Naive thymus-derived CD4-positive, alpha-beta T cell (primary cell): ENCODE measurements at regions not wholly inside any gene's neighbourhood (a gene's known extent, or its start where the extent isn't known, plus 50 kb on each side); places are given as distances from the start of the nearest gene placed in this dataset.

ENCODE experiments used
- ATAC-seq: fragments of 150-1000 bp; cut with Tn5 transposase; 2 replicates; pipeline ENCODE4 v1.10.0; 2021; ENCODE audit warnings: mild to moderate bottlenecking, moderate library complexity
- CTCF ChIA-PET: fragments of 350-600 bp; sonication (Branson Sonifier 250); formaldehyde crosslinking; loops from one replicate; lab custom pipeline; 2021; ENCODE audit warnings: antibody characterized with exemption; lab: Charles Lee
- POLR2A ChIA-PET: fragments of 350-600 bp; sonication (Branson Sonifier 250); formaldehyde crosslinking; loops from one replicate; lab custom pipeline; 2021; ENCODE audit warnings: antibody characterized with exemption, inconsistent platforms; lab: Charles Lee
- DNase-seq, 9 donors: peaks; one replicate each; pipeline versions ENCODE4 v3.0.0 to v3.0.0-alpha.2; 2020 to 2022; ENCODE audit warnings: mixed read lengths in 1 of 9
- H3K27ac ChIP-seq: one replicate; pipeline ENCODE4 v1.7.0; 2013; ENCODE audit warnings: mild to moderate bottlenecking, low read depth, low read length, moderate library complexity
- H3K27me3 ChIP-seq, 2 donors: one replicate each; pipeline ENCODE4 v1.7.0; 2013; ENCODE audit warnings: low read length in 2 of 2, mild to moderate bottlenecking in 2 of 2, moderate library complexity in 2 of 2; ENCODE audit not compliant: control insufficient read depth in 2 of 2, insufficient read depth in 2 of 2
- H3K36me3 ChIP-seq, 3 experiments: 1 replicate in 2 of 3; 2 replicates in 1 of 3; pipeline ENCODE4 v1.7.0; 2013; ENCODE audit warnings: low read length in 3 of 3, mild to moderate bottlenecking in 3 of 3, moderate library complexity in 1 of 3; ENCODE audit not compliant: insufficient read depth in 3 of 3, control insufficient read depth in 2 of 3
- H3K4me1 ChIP-seq, 2 donors: one replicate each; pipeline ENCODE4 v1.7.0; 2013; ENCODE audit warnings: low read length in 2 of 2, mild to moderate bottlenecking in 2 of 2, moderate library complexity in 1 of 2; ENCODE audit not compliant: control insufficient read depth in 2 of 2, insufficient read depth in 2 of 2
- H3K4me3 ChIP-seq: 2 replicates; pipeline ENCODE4 v1.7.0; 2013; ENCODE audit warnings: mild to moderate bottlenecking, low read length
- H3K9me3 ChIP-seq, 3 experiments: 1 replicate in 2 of 3; 2 replicates in 1 of 3; pipeline ENCODE4 v1.7.0; 2013; ENCODE audit warnings: low read length in 3 of 3; ENCODE audit not compliant: control insufficient read depth in 2 of 3
- H3K27ac Mint-ChIP-seq, 9 donors: one replicate each; pipeline ENCODE4 v1.8.0; 2020 to 2022; ENCODE audit warnings: mixed read lengths in 9 of 9, mild to moderate bottlenecking in 8 of 9, moderate library complexity in 5 of 9, inconsistent platforms in 2 of 9
- H3K27me3 Mint-ChIP-seq, 5 donors: one replicate each; pipeline ENCODE4 v1.8.0; 2021 to 2022; ENCODE audit warnings: mixed read lengths in 5 of 5, mild to moderate bottlenecking in 1 of 5
- H3K36me3 Mint-ChIP-seq, 5 donors: one replicate each; pipeline ENCODE4 v1.8.0; 2020 to 2022; ENCODE audit warnings: mixed read lengths in 5 of 5, mild to moderate bottlenecking in 3 of 5, inconsistent platforms in 1 of 5
- H3K4me1 Mint-ChIP-seq, 7 donors: one replicate each; pipeline ENCODE4 v1.8.0; 2020 to 2022; ENCODE audit warnings: mixed read lengths in 7 of 7, mild to moderate bottlenecking in 3 of 7, inconsistent platforms in 1 of 7
- H3K4me3 Mint-ChIP-seq, 10 donors: one replicate each; pipeline ENCODE4 v1.8.0; 2020 to 2022; ENCODE audit warnings: mild to moderate bottlenecking in 10 of 10, mixed read lengths in 10 of 10, moderate library complexity in 6 of 10, inconsistent platforms in 2 of 10
- H3K9me3 Mint-ChIP-seq, 11 donors: one replicate each; pipeline ENCODE4 v1.8.0; 2020 to 2022; ENCODE audit warnings: mixed read lengths in 11 of 11, mild to moderate bottlenecking in 4 of 11, inconsistent platforms in 1 of 11, moderate library complexity in 1 of 11
- intact Hi-C, 2 donors: fragments of 100-400 bp; cut with micrococcal nuclease; formaldehyde crosslinking; loops; one replicate each; pipeline ENCODE4 v1.15.1; 2023

- peaks cover 0 to 6% (median 0%) of the 10 kb centered on the region in 3 experiments for H3K9me3 ChIP-seq
- DNase-seq (no peak), ATAC-seq (no peak)
- no peak overlapping the region for H3K27ac ChIP-seq
- Mint-ChIP-seq H3K27me3 (peaks cover 0 to 19% (median 6%) of the 10 kb centered on the region in 5 donors), H3K4me1 (peaks cover 0 to 7% (median 0%) of the 10 kb centered on the region in 7 donors), H3K9me3 (peaks cover 0 to 18% (median 8%) of the 10 kb centered on the region in 11 donors), H3K27ac (no peak overlapping the region), H3K36me3 (no peaks in the 10 kb centered on the region), H3K4me3 (no peak overlapping the region)
- H3K4me3 ChIP-seq, result no peak overlapping the region
- intact Hi-C loops, result no loop called here
- ChIA-PET CTCF (no interaction called here), POLR2A (no interaction called here)
- no peaks in the 10 kb centered on the region for H3K27me3 ChIP-seq
- H3K36me3 ChIP-seq, result no peaks in the 10 kb centered on the region
- no peaks in the 10 kb centered on the region for H3K4me1 ChIP-seq
These were observed 84.8 kb downstream of the OAT start for GRCh38 chr10:124333931-124334330.

GRCh38 chr10:124332426-124332825 lies 86.3 kb downstream of the OAT start:
- H3K36me3 ChIP-seq, result no peaks in the 10 kb centered on the region
- Mint-ChIP-seq H3K27me3 (peaks cover 4 to 22% (median 11%) of the 10 kb centered on the region in 5 donors), H3K9me3 (peaks cover 0 to 18% (median 8%) of the 10 kb centered on the region in 11 donors), H3K27ac (no peak overlapping the region), H3K36me3 (no peaks in the 10 kb centered on the region), H3K4me1 (peaks cover 0 to 7% (median 0%) of the 10 kb centered on the region in 7 donors), H3K4me3 (no peak overlapping the region)
- CTCF ChIA-PET, result no interaction called here
- H3K4me1 ChIP-seq, result no peaks in the 10 kb centered on the region
- DNase-seq (no peak), ATAC-seq (no peak)
- H3K27ac ChIP-seq, result no peak overlapping the region
- no peaks in the 10 kb centered on the region for H3K27me3 ChIP-seq
- intact Hi-C loops, result no loop called here
- POLR2A ChIA-PET, result no interaction called here
- no peak overlapping the region for H3K4me3 ChIP-seq
- peaks cover 0 to 6% (median 0%) of the 10 kb centered on the region in 3 experiments for H3K9me3 ChIP-seq

DNA sequence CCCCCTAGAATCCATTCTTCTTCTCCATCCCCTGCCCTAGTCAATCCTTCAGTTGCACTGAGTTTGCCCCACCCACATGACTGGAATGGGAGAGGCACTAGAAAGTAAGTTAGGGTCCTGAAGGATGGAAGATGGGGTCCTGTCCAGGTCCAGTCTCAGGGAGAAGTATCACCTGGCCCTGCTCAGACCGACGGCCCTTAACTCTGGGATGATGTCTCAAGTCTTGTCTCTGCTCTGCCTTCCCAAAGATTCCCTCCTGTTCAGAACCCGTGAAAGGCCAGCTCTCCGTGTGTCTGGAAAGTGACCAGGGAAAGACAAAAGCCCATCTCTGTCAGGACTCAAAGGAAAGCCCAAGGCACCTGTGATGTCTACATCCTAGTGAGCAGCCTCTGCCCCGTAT lies 88.8 kb downstream of the OAT start:
- CTCF ChIA-PET, result no interaction called here
- H3K4me3 Mint-ChIP-seq, result no peak overlapping the region
- POLR2A ChIA-PET, result no interaction called here

DNA sequence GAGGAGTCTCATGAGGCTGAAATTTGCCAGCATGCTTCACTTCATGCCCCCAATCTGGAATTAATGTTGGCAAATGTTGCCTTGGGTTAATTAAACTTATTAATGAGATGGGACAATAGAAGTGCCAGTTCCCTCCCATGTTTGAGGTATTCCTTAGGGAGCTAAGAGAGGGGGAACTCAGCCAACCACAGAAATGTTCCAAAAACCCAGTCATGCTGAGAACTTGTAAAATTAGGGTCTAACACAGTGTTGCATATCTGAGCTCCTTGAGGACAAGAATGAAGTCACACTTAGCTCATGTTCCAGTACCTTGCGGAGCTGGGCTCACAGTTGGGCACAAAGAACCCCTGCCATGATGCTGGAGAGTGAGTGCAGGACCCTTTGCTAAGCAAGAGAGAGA lies 89.4 kb downstream of the OAT start:
- intact Hi-C loops, result no loop called here
- CTCF ChIA-PET, result no interaction called here

More for the DNA sequence above, 88.8 kb downstream of the OAT start:
- ATAC-seq, result no peak
- Histone ChIP-seq H3K4me1 (no peaks in the 10 kb centered on the region), H3K36me3 (no peaks in the 10 kb centered on the region), H3K9me3 (peaks cover 0 to 6% (median 0%) of the 10 kb centered on the region in 3 experiments), H3K27ac (no peak overlapping the region), H3K27me3 (no peaks in the 10 kb centered on the region), H3K4me3 (no peak overlapping the region)
- Mint-ChIP-seq H3K4me1 (peaks cover 0 to 7% (median 0%) of the 10 kb centered on the region in 7 donors), H3K36me3 (no peaks in the 10 kb centered on the region), H3K27ac (no peak overlapping the region), H3K27me3 (peaks cover 4 to 22% (median 13%) of the 10 kb centered on the region in 5 donors), H3K9me3 (peaks cover 0 to 18% (median 8%) of the 10 kb centered on the region in 11 donors)
- intact Hi-C loops, result no loop called here
- no peak for DNase-seq

DNA sequence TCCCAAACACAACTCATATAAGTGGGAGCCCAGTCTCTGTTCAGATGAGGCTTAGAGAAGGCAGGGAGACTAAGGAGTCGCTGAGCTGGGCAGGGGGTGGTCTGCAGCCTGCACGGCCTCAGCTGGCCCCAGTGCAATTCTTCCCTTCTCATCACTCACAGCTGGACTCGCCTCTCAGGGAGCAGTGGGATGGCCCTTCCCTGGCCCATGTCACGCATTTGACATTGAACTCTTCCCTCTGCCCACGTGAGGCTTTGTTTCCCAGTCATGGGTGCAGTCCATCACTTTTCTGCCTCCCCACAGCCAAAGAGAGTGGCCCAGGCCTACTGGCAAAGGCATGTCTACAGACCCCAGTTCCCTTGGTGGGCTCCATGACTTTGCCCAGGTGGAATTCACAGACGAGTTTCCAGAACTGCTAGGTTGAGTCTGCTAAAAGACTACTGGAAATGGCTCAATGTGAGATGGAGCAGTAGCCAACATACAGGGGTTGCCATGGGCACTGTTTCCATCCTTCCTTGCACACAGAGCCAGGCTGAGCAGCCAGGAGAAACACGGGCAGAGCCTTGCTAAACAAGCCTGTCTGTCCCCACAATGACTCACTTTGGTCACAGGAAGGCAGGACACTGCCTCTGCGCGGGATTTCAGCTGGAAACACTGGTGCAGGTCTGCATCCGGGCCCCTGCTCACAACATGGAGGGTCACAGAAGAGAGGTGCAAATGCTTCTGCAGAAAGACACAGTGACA lies 90.1 kb downstream of the OAT start:
- ChIA-PET POLR2A (no interaction called here), CTCF (no interaction called here)
- H3K36me3 Mint-ChIP-seq, result no peaks in the 10 kb centered on the region
- intact Hi-C loops, result no loop called here
- Histone ChIP-seq H3K27me3 (no peaks in the 10 kb centered on the region), H3K36me3 (no peaks in the 10 kb centered on the region), H3K27ac (no peak overlapping the region), H3K4me3 (no peak overlapping the region), H3K4me1 (no peaks in the 10 kb centered on the region), H3K9me3 (peaks cover 0 to 6% (median 0%) of the 10 kb centered on the region in 3 experiments)
- H3K4me1 Mint-ChIP-seq, result peaks cover 0 to 7% (median 0%) of the 10 kb centered on the region in 7 donors
- H3K9me3 Mint-ChIP-seq, result peaks cover 0 to 18% (median 7%) of the 10 kb centered on the region in 11 donors
- no peak overlapping the region for H3K4me3 Mint-ChIP-seq
- no peak overlapping the region for H3K27ac Mint-ChIP-seq
- no peak for ATAC-seq
- peaks cover 4 to 22% (median 13%) of the 10 kb centered on the region in 5 donors for H3K27me3 Mint-ChIP-seq
- no peak for DNase-seq

More for the DNA sequence above, 89.4 kb downstream of the OAT start:
- H3K27me3 Mint-ChIP-seq, result peaks cover 4 to 22% (median 13%) of the 10 kb centered on the region in 5 donors
- H3K27ac ChIP-seq, result no peak overlapping the region
- no peak for DNase-seq
- H3K27ac Mint-ChIP-seq, result no peak overlapping the region
- H3K4me3 Mint-ChIP-seq, result no peak overlapping the region
- no peak overlapping the region for H3K4me3 ChIP-seq
- H3K9me3 Mint-ChIP-seq, result peaks cover 0 to 18% (median 7%) of the 10 kb centered on the region in 11 donors
- H3K27me3 ChIP-seq, result no peaks in the 10 kb centered on the region
- H3K4me1 ChIP-seq, result no peaks in the 10 kb centered on the region
- POLR2A ChIA-PET, result no interaction called here
- H3K36me3 ChIP-seq, result no peaks in the 10 kb centered on the region
- no peak for ATAC-seq
- H3K9me3 ChIP-seq, result peaks cover 0 to 6% (median 0%) of the 10 kb centered on the region in 3 experiments
- no peaks in the 10 kb centered on the region for H3K36me3 Mint-ChIP-seq
- peaks cover 0 to 7% (median 0%) of the 10 kb centered on the region in 7 donors for H3K4me1 Mint-ChIP-seq

- intact Hi-C loops, result no loop called here
- Histone ChIP-seq H3K27me3 (no peaks in the 10 kb centered on the region), H3K4me3 (no peak overlapping the region), H3K9me3 (peaks cover 0 to 2% (median 0%) of the 10 kb centered on the region in 3 experiments), H3K27ac (no peak overlapping the region), H3K4me1 (no peaks in the 10 kb centered on the region), H3K36me3 (no peaks in the 10 kb centered on the region)
- CTCF ChIA-PET, result no interaction called here
- Mint-ChIP-seq H3K36me3 (no peaks in the 10 kb centered on the region), H3K27ac (no peak overlapping the region), H3K4me1 (peaks cover 0 to 7% (median 0%) of the 10 kb centered on the region in 7 donors), H3K9me3 (peaks cover 0 to 5% (median 0%) of the 10 kb centered on the region in 11 donors), H3K27me3 (peaks cover 4 to 15% (median 5%) of the 10 kb centered on the region in 5 donors), H3K4me3 (no peak overlapping the region)
- ATAC-seq (no peak), DNase-seq (no peak)
- POLR2A ChIA-PET, result no interaction called here
These were observed 92.6 kb downstream of the OAT start for GRCh38 chr10:124325998-124326636.
